Activated CD4-positive, alpha-beta T cell treated with anti-CD3 and anti-CD28 coated beads, Interleukin-2, amount 10 ng/mL, durations not matched to agents 7 days and 5 days (primary cell): ENCODE measurements at regions not wholly inside any gene's neighbourhood (a gene's known extent, or its start where the extent isn't known, plus 50 kb on each side); places are given as distances from the start of the nearest gene placed in this dataset.
"Not testable (repeated sequence)": the region's sequence is repeated elsewhere in the genome, so short reads cannot be mapped to it uniquely, and the experiment has no call there.

Experiments used
- CTCF ChIA-PET: fragments of 350-600 bp; sonication (Branson Sonifier 250); formaldehyde crosslinking; loops from one replicate; lab custom pipeline; 2021; ENCODE audit warnings: antibody characterized with exemption; lab: Charles Lee
- POLR2A ChIA-PET: fragments of 350-600 bp; sonication (Branson Sonifier 250); formaldehyde crosslinking; loops from one replicate; lab custom pipeline; 2021; ENCODE audit warnings: antibody characterized with exemption; lab: Charles Lee
- DNase-seq: peaks from one replicate; pipeline ENCODE4 v3.0.0-alpha.2; 2020
- H3K27ac Mint-ChIP-seq: one replicate; pipeline ENCODE4 v1.8.0; 2021; ENCODE audit warnings: mild to moderate bottlenecking, moderate library complexity, mixed read lengths
- H3K27me3 Mint-ChIP-seq: one replicate; pipeline ENCODE4 v1.8.0; 2021; ENCODE audit warnings: mixed read lengths
- H3K36me3 Mint-ChIP-seq: one replicate; pipeline ENCODE4 v1.8.0; 2021; ENCODE audit warnings: low read depth, mixed read lengths
- H3K4me1 Mint-ChIP-seq: one replicate; pipeline ENCODE4 v1.8.0; 2021; ENCODE audit warnings: mixed read lengths
- H3K4me3 Mint-ChIP-seq: one replicate; pipeline ENCODE4 v1.8.0; 2021; ENCODE audit warnings: mild to moderate bottlenecking, moderate library complexity, mixed read lengths
- H3K9me3 Mint-ChIP-seq: one replicate; pipeline ENCODE4 v1.8.0; 2021; ENCODE audit warnings: mixed read lengths

- no peak overlapping the region for H3K4me3 Mint-ChIP-seq
- POLR2A ChIA-PET, result no interaction called here
- no peaks in the 10 kb centered on the region for H3K27me3 Mint-ChIP-seq
- H3K27ac Mint-ChIP-seq, result no peak overlapping the region
- no peaks in the 10 kb centered on the region for H3K9me3 Mint-ChIP-seq
- CTCF ChIA-PET, result interaction anchor here (1.6 kb wide), 1 partner anchor 25 kb away, joined by 3 read pairs; no protein-coding TSS in a partner anchor
- H3K4me1 Mint-ChIP-seq, result no peaks in the 10 kb centered on the region
- no peak for DNase-seq
- no peaks in the 10 kb centered on the region for H3K36me3 Mint-ChIP-seq
These were observed 96.3 kb upstream of the EEF2KMT start for GRCh38 chr16:5193861-5194260.

GRCh38 chr16:5188989-5189352 is 91.4 kb upstream of the EEF2KMT start:
- ChIA-PET CTCF (no interaction called here), POLR2A (no interaction called here)
- H3K27ac Mint-ChIP-seq, result no peak overlapping the region
- no peaks in the 10 kb centered on the region for H3K4me1 Mint-ChIP-seq
- no peaks in the 10 kb centered on the region for H3K9me3 Mint-ChIP-seq
- DNase-seq, result no peak
- no peak overlapping the region for H3K4me3 Mint-ChIP-seq
- H3K36me3 Mint-ChIP-seq, result no peaks in the 10 kb centered on the region
- H3K27me3 Mint-ChIP-seq, result no peaks in the 10 kb centered on the region

- Mint-ChIP-seq H3K27me3 (no peaks in the 10 kb centered on the region), H3K4me3 (no peak overlapping the region), H3K36me3 (no peaks in the 10 kb centered on the region), H3K4me1 (no peaks in the 10 kb centered on the region), H3K9me3 (no peaks in the 10 kb centered on the region), H3K27ac (no peak overlapping the region)
- POLR2A ChIA-PET, result no interaction called here
- no peak for DNase-seq
- CTCF ChIA-PET, result no interaction called here
These were observed 90.9 kb upstream of the EEF2KMT start for GRCh38 chr16:5188318-5188988.

- ChIA-PET CTCF (no interaction called here), POLR2A (no interaction called here)
- H3K4me1 Mint-ChIP-seq, result no peaks in the 10 kb centered on the region
These were observed 89.9 kb upstream of the EEF2KMT start for GRCh38 chr16:5187402-5187952.

GRCh38 chr16:5186381-5186903 is 88.8 kb upstream of the EEF2KMT start:
- ChIA-PET CTCF (no interaction called here), POLR2A (no interaction called here)
- Mint-ChIP-seq H3K27ac (no peak overlapping the region), H3K36me3 (no peaks in the 10 kb centered on the region), H3K9me3 (no peaks in the 10 kb centered on the region), H3K4me1 (no peaks in the 10 kb centered on the region), H3K27me3 (no peaks in the 10 kb centered on the region), H3K4me3 (no peak overlapping the region)
- DNase-seq, result no peak

More at GRCh38 chr16:5187402-5187952, 89.9 kb upstream of the EEF2KMT start:
- no peak overlapping the region for H3K27ac Mint-ChIP-seq
- no peaks in the 10 kb centered on the region for H3K27me3 Mint-ChIP-seq
- no peak for DNase-seq
- no peak overlapping the region for H3K4me3 Mint-ChIP-seq
- H3K9me3 Mint-ChIP-seq, result no peaks in the 10 kb centered on the region
- H3K36me3 Mint-ChIP-seq, result no peaks in the 10 kb centered on the region

GRCh38 chr16:5176505-5176904 is 78.9 kb upstream of the EEF2KMT start:
- no peak for DNase-seq
- Mint-ChIP-seq H3K4me1 (no peaks in the 10 kb centered on the region), H3K9me3 (peaks cover 13% of the 10 kb centered on the region), H3K36me3 (no peaks in the 10 kb centered on the region), H3K27ac (no peak overlapping the region), H3K4me3 (no peak overlapping the region), H3K27me3 (no peaks in the 10 kb centered on the region)
- CTCF ChIA-PET, result no interaction called here
- POLR2A ChIA-PET, result no interaction called here

- Mint-ChIP-seq H3K27ac (no peak overlapping the region), H3K27me3 (no peaks in the 10 kb centered on the region), H3K9me3 (peaks cover 13% of the 10 kb centered on the region), H3K4me3 (no peak overlapping the region), H3K36me3 (no peaks in the 10 kb centered on the region), H3K4me1 (no peaks in the 10 kb centered on the region)
- DNase-seq, result no peak
- ChIA-PET POLR2A (no interaction called here), CTCF (no interaction called here)
These were observed 77.7 kb upstream of the EEF2KMT start for GRCh38 chr16:5175266-5175665.

- Mint-ChIP-seq H3K9me3 (no peaks in the 10 kb centered on the region), H3K27me3 (no peaks in the 10 kb centered on the region), H3K4me1 (no peaks in the 10 kb centered on the region), H3K36me3 (no peaks in the 10 kb centered on the region), H3K4me3 (no peak overlapping the region), H3K27ac (no peak overlapping the region)
- no peak for DNase-seq
- CTCF ChIA-PET, result no interaction called here
- POLR2A ChIA-PET, result no interaction called here
These were observed 68.9 kb upstream of the EEF2KMT start for GRCh38 chr16:5166486-5166885.

- H3K9me3 Mint-ChIP-seq, H3K4me3 Mint-ChIP-seq, H3K4me1 Mint-ChIP-seq, H3K27me3 Mint-ChIP-seq, H3K27ac Mint-ChIP-seq, CTCF ChIA-PET, DNase-seq, H3K36me3 Mint-ChIP-seq, POLR2A ChIA-PET: not testable (repeated sequence)
These were observed 67.8 kb upstream of the EEF2KMT start for GRCh38 chr16:5165429-5165828.

GRCh38 chr16:5162801-5163200 is 65.2 kb upstream of the EEF2KMT start:
- H3K27ac Mint-ChIP-seq, CTCF ChIA-PET, H3K27me3 Mint-ChIP-seq, H3K4me1 Mint-ChIP-seq, POLR2A ChIA-PET, H3K4me3 Mint-ChIP-seq, H3K36me3 Mint-ChIP-seq, DNase-seq, H3K9me3 Mint-ChIP-seq: not testable (repeated sequence)

GRCh38 chr16:5161888-5162287 is 64.3 kb upstream of the EEF2KMT start:
- POLR2A ChIA-PET, H3K36me3 Mint-ChIP-seq, H3K9me3 Mint-ChIP-seq, CTCF ChIA-PET, DNase-seq, H3K27me3 Mint-ChIP-seq, H3K4me3 Mint-ChIP-seq, H3K4me1 Mint-ChIP-seq, H3K27ac Mint-ChIP-seq: not testable (repeated sequence)

- DNase-seq, H3K36me3 Mint-ChIP-seq, H3K4me1 Mint-ChIP-seq, H3K4me3 Mint-ChIP-seq, CTCF ChIA-PET, H3K27me3 Mint-ChIP-seq, H3K9me3 Mint-ChIP-seq, POLR2A ChIA-PET, H3K27ac Mint-ChIP-seq: not testable (repeated sequence)
These were observed 62.4 kb upstream of the EEF2KMT start for GRCh38 chr16:5160010-5160409.

GRCh38 chr16:5159537-5159936 is 61.9 kb upstream of the EEF2KMT start:
- POLR2A ChIA-PET, DNase-seq, H3K27me3 Mint-ChIP-seq, H3K4me1 Mint-ChIP-seq, H3K4me3 Mint-ChIP-seq, H3K9me3 Mint-ChIP-seq, H3K27ac Mint-ChIP-seq, CTCF ChIA-PET, H3K36me3 Mint-ChIP-seq: not testable (repeated sequence)

- ChIA-PET CTCF (no interaction called here), POLR2A (no interaction called here)
- H3K27me3 Mint-ChIP-seq, result peaks cover 7% of the 10 kb centered on the region
- peaks cover 3% of the 10 kb centered on the region for H3K9me3 Mint-ChIP-seq
- no peaks in the 10 kb centered on the region for H3K36me3 Mint-ChIP-seq
- no peak overlapping the region for H3K27ac Mint-ChIP-seq
- DNase-seq, result no peak
- H3K4me1 Mint-ChIP-seq, result no peaks in the 10 kb centered on the region
- H3K4me3 Mint-ChIP-seq, result no peak overlapping the region
These were observed 60.9 kb upstream of the EEF2KMT start for GRCh38 chr16:5158494-5158893.
